GM21360 (cell line): ENCODE measurements at regions not wholly inside any gene's neighbourhood (a gene's known extent, or its start where the extent isn't known, plus 50 kb on each side); places are given as distances from the start of the nearest gene placed in this dataset.

Experiments
- ATAC-seq: cut with Tn5 transposase; IDR thresholded peaks from one replicate; pipeline ENCODE4 v1.9.1; 2021; ENCODE audit warnings: mild to moderate bottlenecking, moderate library complexity; ENCODE audit not compliant: unreplicated experiment

DNA sequence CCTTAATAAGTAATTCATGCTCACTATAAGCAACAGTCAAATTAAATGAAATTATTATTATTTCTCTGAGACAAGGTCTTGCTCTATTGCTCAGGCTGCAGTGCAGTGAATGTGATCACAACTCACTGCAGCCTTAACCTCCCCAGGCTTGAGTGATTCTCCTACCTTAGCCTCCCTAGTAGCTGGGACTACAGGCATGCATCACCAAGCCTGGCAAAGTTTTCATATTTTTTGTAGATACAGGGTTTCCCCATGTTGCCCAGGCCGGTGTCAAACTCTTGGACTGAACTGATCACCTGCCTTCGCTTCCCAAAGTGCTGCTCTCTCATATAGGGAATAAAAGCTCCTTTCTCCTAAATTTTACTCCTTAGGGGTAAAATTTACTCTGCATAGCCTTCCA lies 74.9 kb upstream of the GAREM1 start:
- ATAC-seq: no peak

DNA sequence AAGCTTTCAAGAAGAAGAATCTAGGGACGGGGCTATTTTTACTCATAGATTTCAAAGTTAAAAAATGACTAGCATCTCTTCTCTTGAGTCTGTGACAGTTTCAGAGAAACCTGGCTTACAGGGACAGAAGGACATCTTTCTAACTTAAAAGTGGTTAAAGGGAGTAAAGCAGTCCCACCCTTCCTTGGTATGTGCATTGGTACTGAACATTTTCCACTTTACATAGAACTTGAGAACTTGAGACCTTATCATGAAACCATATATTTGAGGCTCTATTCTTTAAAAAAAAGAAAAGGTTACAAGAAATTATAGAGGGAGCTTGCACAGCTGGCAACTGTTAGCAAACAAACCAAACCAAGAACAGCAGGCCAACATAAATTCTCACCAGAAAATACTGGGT lies 73.4 kb upstream of the GAREM1 start:
- no peak for ATAC-seq

- no peak for ATAC-seq
Measured at GRCh38 chr18:32542221-32542798, 71.6 kb upstream of the GAREM1 start.

GRCh38 chr18:32530947-32531651 lies 60.4 kb upstream of the GAREM1 start:
- peak; percentile 90 for ATAC-seq

GRCh38 chr18:32529722-32530420 lies 59.2 kb upstream of the GAREM1 start:
- ATAC-seq: no peak

DNA sequence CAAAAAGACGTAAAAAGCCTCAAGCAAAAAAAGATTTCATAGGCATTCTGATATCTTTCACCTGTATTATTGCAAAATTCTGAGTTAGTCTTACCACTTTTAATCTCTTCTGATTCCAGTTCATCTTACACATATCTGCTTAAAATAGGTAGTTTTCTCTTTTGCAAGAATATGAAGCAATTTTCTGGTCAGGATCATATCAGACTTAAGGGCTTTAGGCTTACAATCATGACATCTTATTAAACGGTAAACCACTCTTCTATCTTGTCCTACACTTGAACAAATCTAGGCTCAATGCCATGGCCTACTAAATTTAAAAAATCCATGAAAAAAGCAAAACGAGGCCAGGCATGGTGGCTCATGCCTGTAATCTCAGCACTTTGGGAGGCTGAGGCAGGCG lies 50.1 kb upstream of the GAREM1 start:
- no peak for ATAC-seq
